ENCODE measurements at regions not wholly inside any gene's neighbourhood (a gene's known extent, or its start where the extent isn't known, plus 50 kb on each side); places are given as distances from the start of the nearest gene placed in this dataset.

GRCh38 chrX:66915893-66916292, 277.0 kb upstream of the EDA2R start:
- TF ChIP-seq CTCF (IDR thresholded peaks at IDR 0.05; ENCODE audit: insufficient read depth, low read depth, low read length): no peak
- no peak overlapping the region for H3K4me3 ChIP-seq (ENCODE audit: low read depth, low read length)
- DNase-seq (ENCODE audit: low read depth): no peak

- TF ChIP-seq CTCF (IDR thresholded peaks at IDR 0.05; ENCODE audit: insufficient read depth, low read depth, low read length): no peak
- H3K4me3 ChIP-seq (ENCODE audit: low read depth, low read length): no peak overlapping the region
- peak; percentile 1 for DNase-seq (ENCODE audit: low read depth)
Observed at GRCh38 chrX:66914080-66914479, 275.2 kb upstream of the EDA2R start.

- TF ChIP-seq CTCF (IDR thresholded peaks at IDR 0.05; ENCODE audit: insufficient read depth, low read depth, low read length): no peak
- no peak overlapping the region for H3K4me3 ChIP-seq (ENCODE audit: low read depth, low read length)
- no peak for DNase-seq (ENCODE audit: low read depth)
Observed at GRCh38 chrX:66912417-66912816, 273.5 kb upstream of the EDA2R start.

- DNase-seq (ENCODE audit: low read depth): no peak
- H3K4me3 ChIP-seq (ENCODE audit: low read depth, low read length): no peak overlapping the region
- TF ChIP-seq CTCF (IDR thresholded peaks at IDR 0.05; ENCODE audit: insufficient read depth, low read depth, low read length): no peak
Observed at GRCh38 chrX:66902081-66902480, 263.2 kb upstream of the EDA2R start.

GRCh38 chrX:66900886-66901285, 262.0 kb upstream of the EDA2R start:
- TF ChIP-seq CTCF (IDR thresholded peaks at IDR 0.05; ENCODE audit: insufficient read depth, low read depth, low read length): no peak
- no peak for DNase-seq (ENCODE audit: low read depth)
- no peak overlapping the region for H3K4me3 ChIP-seq (ENCODE audit: low read depth, low read length)

GRCh38 chrX:66892004-66892403, 253.1 kb upstream of the EDA2R start:
- TF ChIP-seq CTCF (IDR thresholded peaks at IDR 0.05; ENCODE audit: insufficient read depth, low read depth, low read length): no peak
- no peak overlapping the region for H3K4me3 ChIP-seq (ENCODE audit: low read depth, low read length)
- DNase-seq (ENCODE audit: low read depth): no peak

- no peak for TF ChIP-seq CTCF (IDR thresholded peaks at IDR 0.05; ENCODE audit: insufficient read depth, low read depth, low read length)
- H3K4me3 ChIP-seq (ENCODE audit: low read depth, low read length): no peak overlapping the region
- DNase-seq (ENCODE audit: low read depth): no peak
Observed at GRCh38 chrX:66889418-66889817, 250.5 kb upstream of the EDA2R start.
